OCI-LY7 (cell line): ENCODE measurements at regions not wholly inside any gene's neighbourhood (a gene's known extent, or its start where the extent isn't known, plus 50 kb on each side); places are given as distances from the start of the nearest gene placed in this dataset.
"Not testable (repeated sequence)": the region's sequence is repeated elsewhere in the genome, so short reads cannot be mapped to it uniquely, and the experiment has no call there.

Experiments
- BruUV-seq: library from RNA; stranded (reverse); fragments of 400-500 nt; replicated peaks from 2 replicates; lab custom pipeline; 2021; lab: Mats Ljungman, UMichigan
- CTCF ChIA-PET: fragments of 300-600 bp; sonication (Branson Sonifier 250); formaldehyde crosslinking; loops from one replicate; lab custom pipeline; 2022; ENCODE audit warnings: antibody characterized with exemption; ENCODE audit not compliant: unreplicated experiment; lab: Charles Lee
- POLR2A ChIA-PET: fragments of 300-600 bp; sonication (Branson Sonifier 250); formaldehyde crosslinking; loops from one replicate; lab custom pipeline; 2022; ENCODE audit warnings: antibody characterized with exemption; lab: Charles Lee
- DNase-seq: peaks from one replicate; pipeline ENCODE4 v3.0.0-alpha.2; 2015; ENCODE audit warnings: low spot score
- H2AFZ ChIP-seq: fragments of 200-600 bp; sonication (generic), shearing (Covaris generic); 2 replicates; pipeline ENCODE4 v1.6.1; 2014; ENCODE audit warnings: mild to moderate bottlenecking, antibody characterized with exemption, low read length, moderate library complexity
- H3K27ac ChIP-seq: fragments of 200-600 bp; sonication (generic); 2 replicates; pipeline ENCODE4 v1.5.1; 2014; ENCODE audit warnings: mixed run types, low read depth, mild to moderate bottlenecking, moderate library complexity, low read length, inconsistent platforms; ENCODE audit not compliant: poor library complexity, severe bottlenecking
- H3K36me3 ChIP-seq: fragments of 200-600 bp; sonication (generic); 2 replicates; pipeline ENCODE4 v1.6.1; 2014; ENCODE audit warnings: mild to moderate bottlenecking, antibody characterized with exemption, low read length, moderate library complexity, mixed read lengths; ENCODE audit not compliant: insufficient read depth
- H3K4me1 ChIP-seq: fragments of 200-600 bp; sonication (generic); 2 replicates; pipeline ENCODE4 v1.5.1; 2014; ENCODE audit warnings: mild to moderate bottlenecking, low read length; ENCODE audit not compliant: insufficient read depth, poor library complexity, severe bottlenecking
- H3K4me2 ChIP-seq: fragments of 200-600 bp; sonication (generic); 2 replicates; pipeline ENCODE4 v1.6.1; 2014; ENCODE audit warnings: mild to moderate bottlenecking, low read length
- H3K4me3 ChIP-seq: fragments of 200-600 bp; sonication (generic); 2 replicates; pipeline ENCODE4 v1.5.1; 2014; ENCODE audit warnings: mild to moderate bottlenecking, low read depth, low read length; ENCODE audit not compliant: poor library complexity, severe bottlenecking
- H3K79me2 ChIP-seq: fragments of 200-600 bp; sonication (generic); 2 replicates; pipeline ENCODE4 v1.6.1; 2016; ENCODE audit warnings: low read depth, mild to moderate bottlenecking, low read length, moderate library complexity, mixed read lengths; ENCODE audit not compliant: insufficient read depth
- H3K9me2 ChIP-seq: fragments of 200-600 bp; sonication (generic); 2 replicates; pipeline ENCODE4 v1.6.1; 2016; ENCODE audit warnings: mild to moderate bottlenecking, low read length, mixed read lengths; ENCODE audit not compliant: insufficient read depth
- H3K9me3 ChIP-seq: fragments of 200-600 bp; sonication (generic); 2 replicates; pipeline ENCODE4 v1.6.1; 2014; ENCODE audit warnings: mild to moderate bottlenecking, mixed run types, low read length, mixed read lengths
- H4K20me1 ChIP-seq: fragments of 200-600 bp; sonication (generic); 2 replicates; pipeline ENCODE4 v1.6.1; 2014; ENCODE audit warnings: mild to moderate bottlenecking, antibody characterized with exemption, low read length, moderate library complexity, mixed read lengths; ENCODE audit not compliant: insufficient read depth
- CTCF ChIP-seq: fragments of 200-600 bp; sonication (generic); conservative IDR thresholded peaks from 2 replicates; pipeline ENCODE4 v1.5.1; 2014; ENCODE audit warnings: mild to moderate bottlenecking, antibody characterized with exemption, low read length, moderate library complexity, mixed read lengths
- EZH2phosphoT487 ChIP-seq: fragments of 200-600 bp; sonication (generic); IDR thresholded peaks from 2 replicates; pipeline ENCODE4 v1.6.1; 2018; ENCODE audit warnings: low read depth, borderline replicate concordance, mild to moderate bottlenecking, mixed run types, antibody characterized with exemption, low read length, moderate library complexity, mixed read lengths
- intact Hi-C: fragments of 100-400 bp; cut with micrococcal nuclease; formaldehyde crosslinking; loops from one replicate; pipeline ENCODE4 v1.10.0; 2022; ENCODE audit not compliant: unreplicated experiment

GRCh38 chr13:89407357-89407756 lies 1736.2 kb downstream of the SLITRK5 start:
- Histone ChIP-seq H3K36me3 (no peaks in the 10 kb centered on the region), H3K4me2 (no peak overlapping the region), H4K20me1 (no peaks in the 10 kb centered on the region), H3K9me2 (no peaks in the 10 kb centered on the region), H3K27ac (no peak overlapping the region), H3K4me3 (no peak overlapping the region), H3K9me3 (peaks cover 25% of the 10 kb centered on the region; the same call in 1 of the 2 replicates), H2AFZ (no peak overlapping the region), H3K4me1 (no peaks in the 10 kb centered on the region), H3K79me2 (no peaks in the 10 kb centered on the region)
- no peak for TF ChIP-seq EZH2phosphoT487
- TF ChIP-seq CTCF = no peak
- ChIA-PET POLR2A (no interaction called here), CTCF (no interaction called here)
- no peak for DNase-seq
- intact Hi-C loops = no loop called here
- BruUV-seq = no TSS peak

GRCh38 chr13:89432997-89433396 lies 1761.8 kb downstream of the SLITRK5 start:
- H3K27ac ChIP-seq = no peak overlapping the region
- intact Hi-C loops = no loop called here
- no peaks in the 10 kb centered on the region for H4K20me1 ChIP-seq
- TF ChIP-seq EZH2phosphoT487 (no peak), CTCF (no peak)
- ChIA-PET CTCF (no interaction called here), POLR2A (no interaction called here)
- no peaks in the 10 kb centered on the region for H3K36me3 ChIP-seq
- no peak for DNase-seq
- H3K9me3 ChIP-seq = peaks cover 28% of the 10 kb centered on the region
- H2AFZ ChIP-seq = no peak overlapping the region
- H3K79me2 ChIP-seq = no peaks in the 10 kb centered on the region
- no peaks in the 10 kb centered on the region for H3K4me1 ChIP-seq
- H3K9me2 ChIP-seq = no peaks in the 10 kb centered on the region; the same call in 1 of the 2 replicates
- H3K4me3 ChIP-seq = no peak overlapping the region
- H3K4me2 ChIP-seq = no peak overlapping the region
- no TSS peak for BruUV-seq

- H3K36me3 ChIP-seq, H3K27ac ChIP-seq, H3K4me1 ChIP-seq, H3K9me2 ChIP-seq, DNase-seq, H3K4me3 ChIP-seq, CTCF ChIA-PET, H4K20me1 ChIP-seq, BruUV-seq, intact Hi-C loops, H3K79me2 ChIP-seq, H3K4me2 ChIP-seq, H2AFZ ChIP-seq: not testable (repeated sequence)
- POLR2A ChIA-PET = interaction anchor here (0.6 to 1.4 kb wide), 5 partner anchors 9 to 50 kb away, joined by 3 to 4 read pairs (median 3); no protein-coding TSS in a partner anchor
- H3K9me3 ChIP-seq = peaks cover 28% of the 10 kb centered on the region
These were observed 1763.5 kb downstream of the SLITRK5 start for GRCh38 chr13:89434624-89435023.
